NCI-H82 treated with DMSO at 0.1 percent for 48 hours (cell line): ENCODE measurements at regions not wholly inside any gene's neighbourhood (a gene's known extent, or its start where the extent isn't known, plus 50 kb on each side); places are given as distances from the start of the nearest gene placed in this dataset.

Experiments
- DNase-seq: peaks from one replicate; lab custom pipeline; 2025; ENCODE audit not compliant: unreplicated experiment; lab: John Stamatoyannopoulos, UW

DNA sequence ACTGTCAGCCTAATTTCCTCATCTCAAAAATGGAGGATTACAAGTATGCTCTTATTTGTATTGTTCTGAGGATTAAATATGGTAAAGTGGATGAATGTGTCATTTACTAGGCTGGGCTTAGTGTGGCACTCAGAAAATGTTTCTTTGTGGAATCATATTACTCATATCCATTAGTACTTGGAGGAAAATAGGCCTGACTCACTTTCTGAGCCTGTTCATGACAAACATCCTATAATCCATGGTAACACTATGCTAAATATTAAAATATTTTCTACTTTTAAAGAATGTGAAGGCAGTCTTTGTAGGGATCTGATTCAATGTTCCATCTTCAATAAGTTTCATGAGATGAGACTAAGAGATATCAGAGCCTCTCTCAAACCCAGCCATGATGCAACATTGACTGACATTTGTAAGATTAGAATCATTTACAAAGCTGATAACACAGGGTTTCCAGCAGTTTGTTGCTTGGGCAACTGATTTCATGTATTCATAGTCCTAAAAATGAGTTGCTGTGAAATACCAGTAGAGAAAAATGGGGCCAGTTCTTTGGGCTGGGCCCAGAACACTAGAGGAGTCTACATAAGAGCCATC is 1048.5 kb downstream of the NTRK3 start:
- DNase-seq: peak; percentile 65

DNA sequence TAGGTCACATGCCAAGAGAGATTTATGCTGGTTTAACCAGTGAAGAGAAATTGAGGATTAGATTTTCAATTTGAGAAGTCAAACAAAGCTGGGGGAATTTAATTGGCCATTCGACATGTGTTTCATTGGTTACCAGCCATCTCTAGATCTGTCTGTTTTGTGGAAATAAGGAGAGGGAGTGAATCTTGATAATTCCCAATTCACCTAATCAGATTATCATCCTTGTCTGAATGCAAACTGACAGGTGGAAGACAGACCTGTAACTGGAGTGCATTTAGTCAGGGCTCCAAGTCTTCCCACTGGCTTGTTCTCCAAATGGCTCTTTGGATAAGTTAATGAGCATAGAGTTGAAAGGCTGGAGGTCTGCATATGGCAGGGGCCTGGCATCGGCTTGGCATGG is 1049.3 kb downstream of the NTRK3 start:
- peak; percentile 97 for DNase-seq

GRCh38 chr15:87201986-87202385 is 1054.6 kb downstream of the NTRK3 start:
- DNase-seq: no peak

DNA sequence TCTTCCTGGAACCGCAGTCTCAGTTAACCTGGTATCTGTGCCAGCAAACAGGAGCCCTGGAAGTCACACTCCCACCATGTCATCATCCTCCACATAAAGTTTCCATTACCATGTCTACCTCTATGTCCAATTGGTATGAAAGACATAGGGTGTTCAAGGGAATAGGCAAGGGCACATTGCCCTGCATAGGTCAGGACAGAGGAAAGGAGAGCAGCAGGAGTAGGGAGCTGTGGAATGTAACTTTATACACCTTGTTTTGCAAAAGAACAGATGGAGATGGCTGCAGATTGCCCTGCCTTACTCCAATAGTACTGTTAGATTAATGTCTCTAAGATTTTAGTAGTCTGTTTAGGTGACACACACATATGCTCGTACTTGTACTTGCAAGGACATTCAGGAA is 1056.4 kb downstream of the NTRK3 start:
- DNase-seq: peak; percentile 37

DNA sequence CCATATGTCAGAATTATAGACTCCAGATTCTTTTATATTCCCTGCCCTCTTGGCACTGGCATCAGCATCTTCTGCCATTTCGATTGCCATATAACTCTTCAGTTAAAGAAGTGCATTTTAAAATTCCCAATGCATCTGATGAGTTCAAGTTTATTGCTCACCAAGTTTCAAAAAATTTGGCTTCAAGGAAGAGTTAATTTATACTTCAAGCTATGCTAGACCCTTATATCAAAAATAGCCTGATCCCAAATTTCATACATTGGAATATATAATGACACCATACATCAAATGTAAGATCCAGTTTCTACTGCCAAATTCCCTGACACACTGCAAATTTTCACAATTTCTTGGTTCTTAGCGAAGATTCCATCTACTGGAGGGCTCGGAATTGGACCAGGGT is 1058.6 kb downstream of the NTRK3 start:
- no peak for DNase-seq

- DNase-seq: no peak
Measured at GRCh38 chr15:87196498-87196897, 1060.0 kb downstream of the NTRK3 start.

- DNase-seq: no peak
Measured at GRCh38 chr15:87193481-87193880, 1063.1 kb downstream of the NTRK3 start.

DNA sequence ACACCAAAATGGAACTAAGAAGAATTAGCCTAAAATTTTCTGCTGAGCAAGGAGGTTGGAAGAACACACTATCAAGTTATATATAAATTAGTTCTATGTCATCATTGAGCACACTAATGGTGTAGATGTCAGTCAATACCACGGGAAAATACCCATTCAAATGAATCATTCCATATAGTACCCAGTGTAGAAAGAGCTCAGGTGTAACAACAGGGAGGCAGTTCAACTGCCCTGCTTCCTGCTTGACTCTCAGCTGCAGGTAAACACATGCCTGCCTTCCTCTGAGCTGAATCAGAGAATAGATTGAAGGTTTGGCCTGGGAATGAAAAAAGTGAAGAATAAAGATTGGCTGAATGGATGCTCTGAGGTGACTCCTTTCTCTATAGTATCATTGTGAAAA is 1088.0 kb downstream of the AGBL1 start:
- no peak for DNase-seq

DNA sequence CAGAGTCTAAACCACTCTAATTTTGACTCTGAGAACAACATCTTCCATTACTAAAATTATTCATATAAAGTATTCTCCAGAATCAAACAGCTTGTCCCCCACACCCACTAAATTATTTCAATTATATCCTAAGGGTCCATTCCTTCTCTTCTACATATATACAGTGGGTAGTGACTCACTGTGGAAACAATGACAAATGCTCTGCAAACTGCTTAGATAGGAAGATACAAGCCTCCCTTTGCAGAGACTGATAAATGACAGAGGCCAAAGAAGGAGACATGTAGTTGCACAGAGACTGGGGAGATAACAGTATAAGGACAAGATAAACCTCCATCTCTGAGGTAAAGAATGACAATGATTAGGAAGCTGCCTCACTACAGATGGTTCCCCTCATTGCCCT is 1087.4 kb downstream of the AGBL1 start:
- no peak for DNase-seq

- no peak for DNase-seq
Measured at GRCh38 chr15:87155771-87156170, 1076.1 kb downstream of the AGBL1 start.

DNA sequence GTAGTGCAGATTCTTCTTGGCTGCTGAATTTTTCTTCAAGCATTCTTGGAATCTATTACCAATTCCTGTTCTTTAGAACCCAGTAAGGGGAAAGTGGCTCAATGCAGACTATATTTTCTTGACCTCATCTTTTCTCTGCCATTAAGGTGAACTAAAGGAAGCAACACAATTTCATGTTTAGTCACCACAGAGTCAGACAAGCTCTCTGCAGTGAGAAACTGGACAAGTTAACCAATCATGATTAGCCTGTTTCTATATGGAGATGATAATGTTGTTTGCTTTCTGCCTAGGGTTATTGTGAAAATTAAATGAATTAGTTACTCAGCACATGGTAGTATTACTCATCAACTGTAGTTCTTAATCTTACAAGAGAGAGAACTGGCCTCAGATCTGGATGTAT is 1075.1 kb downstream of the AGBL1 start:
- DNase-seq: no peak

GRCh38 chr15:87151202-87151748 is 1071.6 kb downstream of the AGBL1 start:
- DNase-seq: no peak

GRCh38 chr15:87145696-87146095 is 1066.0 kb downstream of the AGBL1 start:
- no peak for DNase-seq

DNA sequence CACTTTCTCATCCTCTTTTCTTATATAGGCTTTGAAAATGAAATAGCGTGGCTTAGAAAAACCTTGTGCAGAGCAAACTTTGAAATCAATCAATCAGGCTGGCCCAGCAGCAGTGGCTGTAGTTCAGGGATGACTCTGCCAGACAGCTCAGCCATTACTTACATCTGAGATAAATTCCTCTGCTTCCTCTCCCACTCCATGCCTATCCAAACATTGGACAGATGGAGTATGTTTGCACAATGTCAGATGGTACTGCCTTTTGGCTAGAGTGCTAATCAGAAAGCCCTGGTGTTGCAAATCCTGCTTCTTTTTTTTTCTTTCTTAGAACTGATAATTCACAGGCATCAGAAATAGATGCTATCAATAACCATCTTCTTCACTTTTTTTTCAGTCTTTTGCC is 1065.1 kb downstream of the AGBL1 start:
- peak; percentile 20 for DNase-seq

- no peak for DNase-seq
Measured at GRCh38 chr15:87142096-87142495, 1062.4 kb downstream of the AGBL1 start.

DNA sequence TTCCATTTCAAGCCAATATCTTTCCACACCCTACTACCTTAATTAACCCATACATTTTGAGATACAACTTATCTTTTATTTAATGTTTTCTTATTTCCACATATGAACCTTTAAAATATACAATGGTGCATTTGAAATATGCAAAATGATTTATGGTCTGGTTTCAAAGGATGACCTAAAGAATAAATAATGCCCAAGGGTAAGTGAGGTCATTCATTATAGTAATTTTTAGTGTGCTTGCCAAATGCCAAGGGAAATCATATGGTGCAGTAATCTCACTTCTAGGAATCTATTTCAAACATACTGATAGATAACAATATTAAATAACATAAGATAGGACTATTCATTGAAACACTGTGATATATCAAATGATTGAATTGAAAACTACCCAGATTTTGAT is 1055.4 kb downstream of the AGBL1 start:
- no peak for DNase-seq

GRCh38 chr15:87133704-87134103 is 1054.0 kb downstream of the AGBL1 start:
- no peak for DNase-seq

GRCh38 chr15:87131067-87131466 is 1051.4 kb downstream of the AGBL1 start:
- DNase-seq: no peak

DNA sequence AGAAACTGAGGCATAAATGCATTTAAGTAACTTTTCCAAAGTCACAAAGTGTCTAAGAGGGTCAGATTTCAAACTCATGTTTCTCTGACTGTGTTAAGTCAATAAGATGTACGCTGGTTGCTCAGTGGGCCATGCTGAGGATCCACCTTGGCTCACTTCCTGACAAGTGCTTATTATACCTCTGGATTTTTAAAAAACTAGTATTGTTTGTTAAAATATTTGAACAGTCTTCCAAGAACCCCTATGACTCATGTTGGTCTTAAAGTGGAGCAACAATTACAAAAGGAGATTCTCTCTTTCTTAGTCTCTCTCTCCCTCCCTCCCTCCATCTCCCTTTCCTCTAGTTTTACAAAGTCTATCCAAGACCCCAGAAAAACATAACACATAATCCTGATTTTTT is 1050.2 kb downstream of the AGBL1 start:
- DNase-seq: no peak

DNA sequence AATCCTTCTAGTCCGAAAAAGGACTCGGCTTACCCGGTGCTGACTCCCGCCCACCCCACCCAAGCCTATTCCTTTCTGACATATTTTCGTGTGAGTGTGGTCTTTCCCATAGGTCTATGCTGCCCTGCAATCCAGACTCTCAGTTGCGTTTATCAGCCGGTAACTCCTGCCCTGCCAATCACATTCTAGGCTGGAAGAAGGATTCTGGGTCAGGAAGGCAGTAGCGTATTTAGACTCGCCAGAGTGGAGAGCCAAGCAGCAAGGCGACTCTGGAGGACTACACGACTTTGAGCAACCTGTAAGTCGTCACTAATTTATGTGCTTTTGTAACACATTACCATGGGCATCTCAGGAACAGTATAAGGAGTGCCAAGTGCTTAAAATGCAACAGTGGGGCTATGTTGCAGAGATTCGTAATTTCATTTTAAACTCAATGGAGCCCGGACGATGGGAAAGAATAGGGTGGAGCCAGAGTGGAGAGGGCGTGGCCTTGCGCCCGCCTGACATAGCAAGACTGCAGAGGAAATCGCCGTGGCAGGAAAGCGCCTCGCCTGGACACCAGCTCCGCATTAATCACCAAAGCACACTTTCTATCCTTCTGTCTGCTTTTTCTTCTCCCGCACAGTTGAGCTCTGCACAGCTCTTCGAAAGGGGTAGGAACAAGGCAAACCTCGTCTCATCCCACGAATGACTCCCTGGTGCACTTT is 1044.2 kb downstream of the AGBL1 start:
- DNase-seq: peak; percentile 60

- no peak for DNase-seq
Measured at GRCh38 chr15:87121336-87121735, 1041.7 kb downstream of the AGBL1 start.

DNA sequence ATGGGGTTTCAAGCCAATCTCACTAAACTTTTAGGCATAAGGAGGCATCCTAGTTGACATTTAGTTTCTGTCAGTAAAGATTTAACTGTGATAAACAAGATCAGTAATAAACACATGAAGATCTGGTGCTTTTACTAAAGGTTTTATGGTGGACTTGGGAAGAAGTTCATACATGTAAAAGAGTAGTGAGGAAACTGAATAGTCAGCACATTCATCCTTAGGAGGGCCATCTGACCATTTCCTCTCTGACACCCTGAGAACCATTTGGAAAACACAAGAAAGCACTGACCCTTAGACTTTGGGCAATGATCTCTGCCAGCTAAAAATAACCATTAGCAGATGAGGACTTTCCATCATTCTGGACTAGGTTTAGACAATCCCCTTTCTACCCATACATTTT is 1040.9 kb downstream of the AGBL1 start:
- no peak for DNase-seq

DNA sequence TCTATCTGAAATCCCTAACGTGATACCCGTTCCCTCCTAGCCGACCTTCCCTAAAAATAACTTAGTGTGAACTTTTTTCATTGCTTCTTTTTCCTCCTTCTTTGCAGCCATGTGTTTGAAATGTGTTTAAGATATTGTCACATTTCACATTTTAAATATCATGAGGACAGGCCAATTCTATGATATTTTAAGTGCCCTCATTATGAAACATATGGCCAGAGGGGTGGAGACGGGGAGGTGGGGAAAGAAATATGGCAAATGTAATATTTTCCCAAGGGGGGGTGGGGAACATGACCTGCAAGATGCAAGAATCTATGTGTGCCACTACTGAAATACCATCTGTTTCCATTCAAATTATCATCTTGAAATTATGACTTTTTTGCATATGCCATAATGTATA is 1039.2 kb downstream of the AGBL1 start:
- no peak for DNase-seq
